ENCODE measurements at regions not wholly inside any gene's neighbourhood (a gene's known extent, or its start where the extent isn't known, plus 50 kb on each side); places are given as distances from the start of the nearest gene placed in this dataset.

DNA sequence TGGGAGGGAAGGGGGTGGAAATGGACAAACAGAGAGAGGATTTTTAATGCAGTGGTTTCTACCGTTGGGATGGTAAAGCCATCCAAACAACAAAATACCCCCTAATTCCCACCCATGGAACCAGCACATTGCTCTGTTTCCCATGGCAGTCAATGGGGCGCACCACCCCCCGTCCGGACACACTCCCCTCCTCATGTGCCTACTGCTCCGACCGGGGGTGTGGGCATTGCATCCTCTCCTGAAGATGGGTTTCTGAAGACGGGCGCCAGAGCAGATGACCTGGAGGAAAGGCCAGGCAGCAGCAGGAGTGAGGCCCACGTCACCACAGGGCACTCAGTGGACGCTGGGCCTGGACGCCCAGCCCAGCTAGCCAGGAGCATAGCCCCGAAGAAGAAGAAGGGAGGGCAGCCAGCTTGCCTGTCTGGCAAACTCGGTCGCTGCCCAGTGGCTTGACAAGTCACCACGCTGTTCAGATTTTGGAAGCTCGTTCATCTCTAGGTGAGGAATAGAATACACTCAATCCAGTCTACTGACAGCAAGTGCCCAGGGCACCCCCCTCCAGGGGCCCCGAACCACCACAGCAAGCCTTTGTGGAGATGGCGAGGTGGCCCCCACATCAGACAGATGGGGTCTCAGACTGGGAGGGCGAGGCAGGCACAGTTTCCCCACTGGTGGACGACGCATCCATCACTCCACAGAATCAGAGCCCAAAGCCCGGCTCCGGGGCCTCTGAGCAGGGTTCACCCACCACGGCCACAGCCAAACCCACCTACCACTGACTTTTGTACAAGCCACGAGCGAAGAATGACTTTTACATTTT, 296.2 kb upstream of the SALL3 start:
- no peak overlapping the region for H3K4me3 ChIP-seq (ENCODE audit: low read depth, low read length)
- no peak for DNase-seq (ENCODE audit: low read depth)
- TF ChIP-seq, protein P1, sequence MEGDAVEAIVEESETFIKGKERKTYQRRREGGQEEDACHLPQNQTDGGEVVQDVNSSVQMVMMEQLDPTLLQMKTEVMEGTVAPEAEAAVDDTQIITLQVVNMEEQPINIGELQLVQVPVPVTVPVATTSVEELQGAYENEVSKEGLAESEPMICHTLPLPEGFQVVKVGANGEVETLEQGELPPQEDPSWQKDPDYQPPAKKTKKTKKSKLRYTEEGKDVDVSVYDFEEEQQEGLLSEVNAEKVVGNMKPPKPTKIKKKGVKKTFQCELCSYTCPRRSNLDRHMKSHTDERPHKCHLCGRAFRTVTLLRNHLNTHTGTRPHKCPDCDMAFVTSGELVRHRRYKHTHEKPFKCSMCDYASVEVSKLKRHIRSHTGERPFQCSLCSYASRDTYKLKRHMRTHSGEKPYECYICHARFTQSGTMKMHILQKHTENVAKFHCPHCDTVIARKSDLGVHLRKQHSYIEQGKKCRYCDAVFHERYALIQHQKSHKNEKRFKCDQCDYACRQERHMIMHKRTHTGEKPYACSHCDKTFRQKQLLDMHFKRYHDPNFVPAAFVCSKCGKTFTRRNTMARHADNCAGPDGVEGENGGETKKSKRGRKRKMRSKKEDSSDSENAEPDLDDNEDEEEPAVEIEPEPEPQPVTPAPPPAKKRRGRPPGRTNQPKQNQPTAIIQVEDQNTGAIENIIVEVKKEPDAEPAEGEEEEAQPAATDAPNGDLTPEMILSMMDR (conservative IDR thresholded peaks at IDR 0.05; ENCODE audit: low read depth, low read length), result no peak

DNA sequence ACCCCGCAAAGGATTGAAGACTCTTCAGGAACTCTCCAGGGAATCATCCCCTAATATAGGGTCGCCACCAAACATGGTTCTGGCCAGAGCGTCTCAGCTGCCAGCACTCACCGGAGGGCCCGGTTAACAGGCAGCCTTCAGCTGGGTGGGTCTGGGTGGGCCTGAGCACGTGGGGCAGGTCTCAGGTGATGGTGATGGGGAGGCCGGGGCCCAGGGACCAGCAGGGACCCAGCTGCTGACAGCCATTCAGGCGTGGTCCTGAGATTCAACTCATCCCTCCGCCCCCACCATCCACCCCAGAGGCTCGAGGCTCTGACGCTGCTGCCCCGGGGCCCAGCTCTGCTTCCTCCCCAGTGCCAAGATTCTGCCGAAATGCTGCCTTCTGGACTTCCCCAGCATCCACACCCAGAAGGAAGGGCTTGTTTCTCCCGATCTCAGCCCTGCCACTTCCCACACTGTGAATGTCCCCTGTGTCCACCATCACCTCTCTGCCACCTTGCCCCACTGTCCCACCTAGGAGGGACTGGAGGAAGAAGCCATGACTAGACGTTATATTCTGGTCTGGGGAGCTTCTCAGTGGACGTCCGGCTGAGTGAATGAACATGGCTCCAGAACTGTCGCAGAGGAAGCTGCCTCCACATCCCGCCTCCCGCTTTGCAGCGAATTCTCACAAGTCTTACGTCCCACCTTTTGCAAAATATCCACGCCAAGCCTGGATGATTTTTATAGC, 294.2 kb upstream of the SALL3 start:
- TF ChIP-seq, protein P1 (conservative IDR thresholded peaks at IDR 0.05; ENCODE audit: low read depth, low read length), result no peak
- DNase-seq (ENCODE audit: low read depth), result no peak
- no peak overlapping the region for H3K4me3 ChIP-seq (ENCODE audit: low read depth, low read length)

DNA sequence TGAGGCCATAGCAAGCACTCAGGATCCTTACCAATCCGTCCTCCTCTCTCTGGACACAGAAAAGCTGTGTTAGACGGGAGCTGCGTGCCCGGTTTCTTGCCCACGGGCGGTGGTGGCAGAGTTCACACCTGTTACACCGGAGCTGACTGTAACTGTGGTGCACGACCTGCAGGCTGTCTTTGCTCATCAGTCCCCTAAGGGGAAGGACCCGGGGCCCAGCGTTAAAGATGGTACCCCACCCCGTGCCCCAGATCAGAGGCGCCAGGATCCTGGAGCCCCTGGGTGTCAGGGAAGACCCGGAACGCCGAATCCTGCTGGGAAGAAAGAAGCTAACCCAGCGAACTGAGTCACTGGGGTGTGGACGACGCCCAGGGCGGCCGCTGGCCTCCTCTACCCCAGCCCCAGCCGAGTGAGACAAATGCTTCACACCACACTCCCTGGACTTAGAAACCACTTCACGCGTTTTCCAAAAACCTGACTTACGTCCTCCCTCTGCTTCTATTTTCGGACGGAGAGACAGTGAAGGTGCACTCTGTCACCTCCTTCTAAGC, 293.6 kb upstream of the SALL3 start:
- H3K4me3 ChIP-seq (ENCODE audit: low read depth, low read length), result no peak overlapping the region
- TF ChIP-seq, protein P1 (conservative IDR thresholded peaks at IDR 0.05; ENCODE audit: low read depth, low read length), result no peak
- no peak for DNase-seq (ENCODE audit: low read depth)

DNA sequence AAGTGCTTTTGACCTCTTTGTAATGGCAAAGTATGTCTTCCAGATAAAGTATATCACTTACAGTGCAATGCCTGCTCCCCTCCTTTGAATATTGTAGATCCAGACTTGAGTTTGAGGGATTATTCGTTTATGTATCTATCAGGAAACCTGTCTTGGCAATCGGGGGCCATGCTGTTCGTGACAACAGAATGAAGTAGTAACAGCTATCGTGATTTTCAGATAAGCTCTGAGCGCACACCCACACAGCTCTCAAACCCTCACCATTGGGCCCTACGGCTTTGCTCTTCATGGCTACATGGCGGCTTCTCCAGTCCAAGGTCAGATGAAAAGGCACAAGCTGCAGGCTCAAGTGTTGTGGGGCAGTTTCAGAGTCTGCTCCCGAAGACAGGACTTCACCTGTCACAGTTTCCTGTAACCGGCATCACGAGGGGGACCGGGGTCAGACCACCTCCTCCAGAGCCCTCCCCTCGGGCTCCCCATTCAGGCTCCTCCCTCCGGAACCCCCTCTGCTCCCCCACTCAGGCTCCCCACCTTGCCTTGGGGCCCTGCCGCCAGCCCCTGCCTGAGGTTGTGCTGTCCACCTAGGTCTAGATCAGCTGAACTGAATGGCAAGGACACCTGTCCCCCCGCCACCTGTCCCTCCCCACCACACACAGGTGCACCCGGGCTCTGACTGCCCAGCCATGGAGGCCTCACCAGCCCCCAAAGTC, 292.5 kb upstream of the SALL3 start:
- TF ChIP-seq, protein P1 (conservative IDR thresholded peaks at IDR 0.05; ENCODE audit: low read depth, low read length), result no peak
- no peak overlapping the region for H3K4me3 ChIP-seq (ENCODE audit: low read depth, low read length)
- DNase-seq (ENCODE audit: low read depth), result no peak

DNA sequence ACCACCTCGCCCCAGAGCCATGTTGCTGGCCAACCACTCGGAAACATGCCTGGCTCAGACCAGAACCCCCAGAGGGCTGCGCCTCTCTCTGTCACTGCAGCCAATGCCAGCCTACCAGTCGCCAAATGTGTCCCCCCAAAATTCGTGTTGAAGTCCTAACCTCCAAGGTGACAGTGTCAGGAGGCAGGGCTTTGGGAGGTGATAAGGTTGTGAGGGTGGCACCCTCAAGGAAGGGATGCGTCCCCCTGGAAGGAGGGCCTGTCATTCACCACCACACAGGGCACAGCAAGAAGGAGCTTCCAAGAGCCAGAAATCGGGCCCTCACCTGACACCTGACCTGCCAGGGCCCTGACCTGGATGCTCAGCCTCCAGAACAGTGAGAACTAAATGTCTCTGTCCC, 291.9 kb upstream of the SALL3 start:
- TF ChIP-seq, protein P1 (conservative IDR thresholded peaks at IDR 0.05; ENCODE audit: low read depth, low read length), result no peak
- no peak for DNase-seq (ENCODE audit: low read depth)
- H3K4me3 ChIP-seq (ENCODE audit: low read depth, low read length), result no peak overlapping the region

DNA sequence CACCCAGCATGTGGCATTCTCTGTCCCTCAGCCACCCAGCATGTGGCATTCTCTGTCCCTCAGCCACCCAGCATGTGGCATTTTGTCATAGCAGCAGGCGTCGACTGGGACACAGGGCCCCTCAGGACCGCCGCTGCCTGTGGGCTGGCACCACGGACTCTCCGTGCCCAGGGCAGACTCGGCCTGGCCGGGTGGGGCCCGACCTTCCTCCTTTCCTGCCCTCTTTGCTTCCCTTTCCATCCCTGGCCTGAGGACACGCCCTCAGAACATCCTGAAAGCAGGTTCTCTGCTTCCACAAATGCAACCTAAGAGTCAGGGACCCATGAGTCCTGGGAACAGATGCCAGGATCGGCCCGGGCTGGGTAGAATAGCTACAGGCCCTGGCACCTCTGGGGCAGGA, 291.4 kb upstream of the SALL3 start:
- TF ChIP-seq, protein P1 (conservative IDR thresholded peaks at IDR 0.05; ENCODE audit: low read depth, low read length), result no peak
- no peak for DNase-seq (ENCODE audit: low read depth)

More for the DNA sequence above, 291.4 kb upstream of the SALL3 start:
- H3K4me3 ChIP-seq (ENCODE audit: low read depth, low read length), result no peak overlapping the region
